GM19043 (cell line): ENCODE measurements at regions not wholly inside any gene's neighbourhood (a gene's known extent, or its start where the extent isn't known, plus 50 kb on each side); places are given as distances from the start of the nearest gene placed in this dataset.
A peak's percentile ranks its signal among the peaks of the same experiment; 100 is the strongest.

Experiments
- ATAC-seq: cut with Tn5 transposase; IDR thresholded peaks from one replicate; pipeline ENCODE4 v1.9.1; 2021; ENCODE audit warnings: low read depth; ENCODE audit not compliant: unreplicated experiment

GRCh38 chr6:53417141-53417540 lies 68.4 kb upstream of the ELOVL5 start:
- ATAC-seq: no peak

GRCh38 chr6:53413326-53413725 lies 64.6 kb upstream of the ELOVL5 start:
- no peak for ATAC-seq

GRCh38 chr6:53412751-53413150 lies 64.0 kb upstream of the ELOVL5 start:
- ATAC-seq: no peak

- ATAC-seq: no peak
Measured at GRCh38 chr6:53412021-53412715, 63.4 kb upstream of the ELOVL5 start.

- ATAC-seq: no peak
Measured at GRCh38 chr6:53411451-53411850, 62.7 kb upstream of the ELOVL5 start.

DNA sequence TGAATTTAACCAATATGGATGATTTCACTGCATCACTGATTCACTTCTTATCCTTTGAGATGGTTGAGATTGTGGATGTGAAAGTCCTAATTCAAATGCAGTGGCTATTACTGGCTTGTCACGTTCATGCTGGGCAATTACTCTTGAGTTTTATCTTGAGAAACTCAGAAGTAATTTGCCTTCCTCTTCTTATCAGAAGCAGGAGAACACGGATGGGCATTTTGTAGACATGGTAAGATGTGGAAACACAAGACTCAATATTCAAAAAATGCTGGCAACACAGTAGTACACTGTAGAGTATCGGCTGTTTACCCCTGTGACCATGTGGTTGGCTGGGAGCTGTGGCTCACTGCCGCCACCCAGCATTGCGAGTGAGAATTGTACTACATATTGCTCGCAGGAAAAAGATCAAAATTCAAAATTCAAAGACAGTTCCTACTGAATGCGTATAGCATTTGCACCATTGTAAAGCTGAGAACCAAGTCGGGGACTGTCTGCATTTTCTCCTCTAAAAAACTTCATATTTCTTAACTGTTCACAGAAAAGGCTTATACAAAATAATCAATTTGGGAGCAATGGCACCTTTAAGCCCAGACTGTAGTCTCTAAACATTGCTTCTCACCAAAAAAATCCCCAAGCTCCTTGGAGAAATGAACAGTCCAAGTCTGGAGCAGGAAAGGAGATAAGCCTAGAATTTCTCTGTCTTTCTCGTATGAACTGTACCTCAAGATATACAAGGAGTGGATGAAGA lies 61.9 kb upstream of the ELOVL5 start:
- peak; percentile 93 for ATAC-seq

- no peak for ATAC-seq
Measured at GRCh38 chr6:53408826-53409225, 60.1 kb upstream of the ELOVL5 start.

GRCh38 chr6:53399027-53399344 lies 50.2 kb upstream of the ELOVL5 start:
- no peak for ATAC-seq

GRCh38 chr6:53398247-53399026 lies 49.7 kb upstream of the ELOVL5 start:
- ATAC-seq: no peak
